LNCAP (cell line): ENCODE measurements at regions not wholly inside any gene's neighbourhood (a gene's known extent, or its start where the extent isn't known, plus 50 kb on each side); places are given as distances from the start of the nearest gene placed in this dataset.

Experiments
- CTCF ChIP-seq: fragments of 450-650 bp; IDR thresholded peaks from 2 replicates; pipeline ENCODE4 v1.5.1; 2017; ENCODE audit warnings: mild to moderate bottlenecking

GRCh38 chr19:31885280-31885853, 460.0 kb upstream of the ZNF507 start:
- no peak for TF ChIP-seq CTCF

- no peak for TF ChIP-seq CTCF
Observed at GRCh38 chr19:31890230-31890629, 455.2 kb upstream of the ZNF507 start.

- TF ChIP-seq CTCF = no peak
Observed at GRCh38 chr19:31892060-31892459, 453.4 kb upstream of the ZNF507 start.

- no peak for TF ChIP-seq CTCF
Observed at GRCh38 chr19:31894451-31894850, 451.0 kb upstream of the ZNF507 start.

GRCh38 chr19:31897292-31897691, 448.1 kb upstream of the ZNF507 start:
- no peak for TF ChIP-seq CTCF

- TF ChIP-seq CTCF = no peak
Observed at GRCh38 chr19:31900991-31901390, 444.4 kb upstream of the ZNF507 start.

GRCh38 chr19:31902821-31903220, 442.6 kb upstream of the ZNF507 start:
- TF ChIP-seq CTCF = no peak

- TF ChIP-seq CTCF = no peak
Observed at GRCh38 chr19:31903979-31904378, 441.4 kb upstream of the ZNF507 start.
